Testis (tissue), 2 donors: ENCODE measurements at regions not wholly inside any gene's neighbourhood (a gene's known extent, or its start where the extent isn't known, plus 50 kb on each side); places are given as distances from the start of the nearest gene placed in this dataset.

Experiments used
- POLR2A ChIP-seq: fragments of 450-650 bp; IDR thresholded peaks from one replicate; pipeline ENCODE4 v1.6.1; 2017; ENCODE audit warnings: antibody characterized with exemption, mild to moderate bottlenecking, moderate library complexity
- TF ChIP-seq, protein P1 (sequence below), 3 experiments: fragments of 450-650 bp in 2 of 3; fragments of 200-600 bp in 1 of 3; sonication (generic) in 1 of 3; IDR thresholded peaks; one replicate each; pipeline ENCODE4 v1.5.1; 2016 to 2019; ENCODE audit warnings: antibody characterized with exemption in 3 of 3, mild to moderate bottlenecking in 2 of 3, moderate library complexity in 1 of 3

DNA sequence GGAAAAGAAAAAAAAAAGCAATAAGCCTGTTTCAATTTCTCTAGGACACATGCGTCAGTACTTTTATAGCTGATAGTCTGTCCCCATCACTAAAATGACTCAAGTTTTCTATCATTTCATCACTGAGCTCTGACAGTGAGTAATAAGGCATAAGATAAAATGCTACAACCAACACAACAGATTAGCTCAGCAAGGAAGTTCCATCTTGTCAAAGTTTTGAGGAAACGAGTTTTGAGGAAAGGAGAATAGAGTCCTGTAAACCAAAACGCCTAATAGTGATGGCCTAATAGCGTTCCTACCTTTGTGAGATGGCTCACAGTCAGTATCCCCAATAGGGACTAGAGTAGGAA lies 145.1 kb downstream of the LACC1 start:
- TF ChIP-seq POLR2A = no peak
- TF ChIP-seq, protein P1, sequence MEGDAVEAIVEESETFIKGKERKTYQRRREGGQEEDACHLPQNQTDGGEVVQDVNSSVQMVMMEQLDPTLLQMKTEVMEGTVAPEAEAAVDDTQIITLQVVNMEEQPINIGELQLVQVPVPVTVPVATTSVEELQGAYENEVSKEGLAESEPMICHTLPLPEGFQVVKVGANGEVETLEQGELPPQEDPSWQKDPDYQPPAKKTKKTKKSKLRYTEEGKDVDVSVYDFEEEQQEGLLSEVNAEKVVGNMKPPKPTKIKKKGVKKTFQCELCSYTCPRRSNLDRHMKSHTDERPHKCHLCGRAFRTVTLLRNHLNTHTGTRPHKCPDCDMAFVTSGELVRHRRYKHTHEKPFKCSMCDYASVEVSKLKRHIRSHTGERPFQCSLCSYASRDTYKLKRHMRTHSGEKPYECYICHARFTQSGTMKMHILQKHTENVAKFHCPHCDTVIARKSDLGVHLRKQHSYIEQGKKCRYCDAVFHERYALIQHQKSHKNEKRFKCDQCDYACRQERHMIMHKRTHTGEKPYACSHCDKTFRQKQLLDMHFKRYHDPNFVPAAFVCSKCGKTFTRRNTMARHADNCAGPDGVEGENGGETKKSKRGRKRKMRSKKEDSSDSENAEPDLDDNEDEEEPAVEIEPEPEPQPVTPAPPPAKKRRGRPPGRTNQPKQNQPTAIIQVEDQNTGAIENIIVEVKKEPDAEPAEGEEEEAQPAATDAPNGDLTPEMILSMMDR (IDR thresholded peaks at IDR 0.05) = no peak
